ENCODE measurements at regions not wholly inside any gene's neighbourhood (a gene's known extent, or its start where the extent isn't known, plus 50 kb on each side); places are given as distances from the start of the nearest gene placed in this dataset.
"Not testable (repeated sequence)": the region's sequence is repeated elsewhere in the genome, so short reads cannot be mapped to it uniquely, and the experiment has no call there.

- not testable (repeated sequence) for H3K9ac ChIP-seq (ENCODE audit: low read length); H3K4me3 ChIP-seq (ENCODE audit: low read length); H3K36me3 ChIP-seq (ENCODE audit: control insufficient read depth, insufficient read depth, low read length); H3K27me3 ChIP-seq (ENCODE audit: control insufficient read depth, insufficient read depth, low read length); H3K9me3 ChIP-seq (ENCODE audit: control insufficient read depth, low read length); H3K4me1 ChIP-seq (ENCODE audit: control insufficient read depth, insufficient read depth, low read length)
Measured at GRCh38 chr10:64702086-64702485, 1180.9 kb downstream of the REEP3 start.

DNA sequence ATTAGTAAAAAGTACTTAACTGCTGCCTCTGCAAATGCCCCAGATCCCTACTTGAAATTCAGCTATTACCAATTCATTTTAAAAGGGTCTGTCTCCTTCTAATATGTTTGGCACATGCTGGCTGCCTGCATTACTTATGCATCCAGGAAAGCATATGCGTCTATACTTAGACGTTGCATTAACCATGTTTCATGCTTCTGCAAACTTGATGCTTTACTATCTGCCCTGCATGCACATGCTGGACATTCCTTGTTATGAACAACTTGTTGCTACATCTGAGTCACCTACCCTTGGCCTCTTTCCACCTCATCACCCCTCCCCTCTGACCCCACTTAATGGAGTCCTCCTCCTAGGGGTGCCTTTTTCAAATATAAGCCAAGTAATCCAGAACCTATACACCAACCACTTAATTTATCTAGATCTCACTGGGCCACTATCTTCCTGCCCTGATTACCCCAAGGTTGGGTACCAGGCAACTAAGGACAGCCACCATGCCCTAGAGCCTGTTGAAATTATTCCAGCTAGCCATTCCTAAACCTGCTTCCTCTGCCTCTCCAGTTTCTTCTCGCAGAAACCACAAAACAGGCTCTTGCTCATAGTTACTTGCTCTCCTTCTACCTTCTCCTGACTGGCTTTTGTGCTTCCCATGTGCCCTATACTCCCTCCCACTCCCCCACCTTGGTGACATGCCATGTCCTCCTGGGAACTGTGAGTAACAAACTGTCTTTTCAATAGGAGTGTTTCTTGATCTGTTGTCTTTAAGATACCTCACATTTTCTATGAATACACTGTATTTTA, 1187.9 kb downstream of the REEP3 start:
- no peaks in the 10 kb centered on the region for H3K27me3 ChIP-seq (ENCODE audit: control insufficient read depth, insufficient read depth, low read length)
- H3K36me3 ChIP-seq (ENCODE audit: control insufficient read depth, insufficient read depth, low read length) = no peaks in the 10 kb centered on the region
- no peaks in the 10 kb centered on the region for H3K4me1 ChIP-seq (ENCODE audit: control insufficient read depth, insufficient read depth, low read length)
- H3K9me3 ChIP-seq (ENCODE audit: control insufficient read depth, low read length) = no peaks in the 10 kb centered on the region
- no peak overlapping the region for H3K4me3 ChIP-seq (ENCODE audit: low read length)
- no peak overlapping the region for H3K9ac ChIP-seq (ENCODE audit: low read length)

GRCh38 chr10:64726466-64726865, 1205.3 kb downstream of the REEP3 start:
- Histone ChIP-seq H3K4me3 (ENCODE audit: low read length) (no peak overlapping the region), H3K4me1 (ENCODE audit: control insufficient read depth, insufficient read depth, low read length) (peaks cover 5% of the 10 kb centered on the region), H3K9me3 (ENCODE audit: control insufficient read depth, low read length) (no peaks in the 10 kb centered on the region), H3K27me3 (ENCODE audit: control insufficient read depth, insufficient read depth, low read length) (no peaks in the 10 kb centered on the region), H3K36me3 (ENCODE audit: control insufficient read depth, insufficient read depth, low read length) (no peaks in the 10 kb centered on the region), H3K9ac (ENCODE audit: low read length) (no peak overlapping the region)

DNA sequence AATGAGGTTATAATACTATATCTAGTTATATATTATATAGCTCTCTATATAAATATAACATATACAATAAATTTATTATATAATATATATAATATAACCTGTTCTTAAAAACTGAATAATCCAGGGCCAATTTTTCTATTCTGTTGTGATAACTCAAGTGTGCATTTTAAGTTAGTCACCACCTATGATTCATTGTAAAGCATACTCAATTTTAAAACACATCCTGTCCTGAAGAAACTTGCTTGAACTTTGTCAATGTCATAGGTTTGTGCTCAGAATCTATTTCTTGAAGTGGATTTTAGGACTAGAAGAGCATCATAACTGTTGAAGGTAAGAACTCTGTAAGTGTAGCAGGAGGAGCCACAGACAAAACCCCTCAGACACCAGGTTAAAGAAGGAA, 1209.8 kb downstream of the REEP3 start:
- no peak overlapping the region for H3K9ac ChIP-seq (ENCODE audit: low read length)
- peaks cover 13% of the 10 kb centered on the region for H3K4me1 ChIP-seq (ENCODE audit: control insufficient read depth, insufficient read depth, low read length)
- no peaks in the 10 kb centered on the region for H3K9me3 ChIP-seq (ENCODE audit: control insufficient read depth, low read length)
- H3K27me3 ChIP-seq (ENCODE audit: control insufficient read depth, insufficient read depth, low read length) = no peaks in the 10 kb centered on the region
- no peaks in the 10 kb centered on the region for H3K36me3 ChIP-seq (ENCODE audit: control insufficient read depth, insufficient read depth, low read length)
- H3K4me3 ChIP-seq (ENCODE audit: low read length) = no peak overlapping the region

GRCh38 chr10:64732372-64732957, 1211.3 kb downstream of the REEP3 start:
- Histone ChIP-seq H3K9me3 (ENCODE audit: control insufficient read depth, low read length) (no peaks in the 10 kb centered on the region), H3K9ac (ENCODE audit: low read length) (no peak overlapping the region), H3K4me3 (ENCODE audit: low read length) (no peak overlapping the region), H3K27me3 (ENCODE audit: control insufficient read depth, insufficient read depth, low read length) (no peaks in the 10 kb centered on the region), H3K4me1 (ENCODE audit: control insufficient read depth, insufficient read depth, low read length) (peaks cover 13% of the 10 kb centered on the region), H3K36me3 (ENCODE audit: control insufficient read depth, insufficient read depth, low read length) (no peaks in the 10 kb centered on the region)

DNA sequence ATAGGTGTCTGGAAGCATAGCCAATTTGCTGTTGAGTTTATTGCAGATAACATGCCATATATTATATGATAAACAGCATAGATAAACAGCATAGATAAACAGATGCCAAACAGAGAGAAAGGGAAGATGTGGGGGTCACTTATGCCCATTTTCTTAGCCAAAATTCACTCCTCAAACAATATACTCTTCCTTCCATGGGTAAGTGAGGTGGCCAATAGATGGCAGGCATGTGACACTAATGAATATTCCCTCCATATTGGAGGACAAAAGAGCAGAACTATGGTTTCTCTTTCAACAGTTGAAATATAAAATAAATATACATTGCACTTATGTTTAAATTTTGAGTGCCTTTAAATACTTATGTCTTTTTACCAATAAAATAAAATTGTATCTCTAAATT, 1212.8 kb downstream of the REEP3 start:
- H3K27me3 ChIP-seq (ENCODE audit: control insufficient read depth, insufficient read depth, low read length) = no peaks in the 10 kb centered on the region
- H3K36me3 ChIP-seq (ENCODE audit: control insufficient read depth, insufficient read depth, low read length) = no peaks in the 10 kb centered on the region
- H3K4me3 ChIP-seq (ENCODE audit: low read length) = no peak overlapping the region
- H3K4me1 ChIP-seq (ENCODE audit: control insufficient read depth, insufficient read depth, low read length) = peaks cover 13% of the 10 kb centered on the region
- H3K9ac ChIP-seq (ENCODE audit: low read length) = no peak overlapping the region
- no peaks in the 10 kb centered on the region for H3K9me3 ChIP-seq (ENCODE audit: control insufficient read depth, low read length)

DNA sequence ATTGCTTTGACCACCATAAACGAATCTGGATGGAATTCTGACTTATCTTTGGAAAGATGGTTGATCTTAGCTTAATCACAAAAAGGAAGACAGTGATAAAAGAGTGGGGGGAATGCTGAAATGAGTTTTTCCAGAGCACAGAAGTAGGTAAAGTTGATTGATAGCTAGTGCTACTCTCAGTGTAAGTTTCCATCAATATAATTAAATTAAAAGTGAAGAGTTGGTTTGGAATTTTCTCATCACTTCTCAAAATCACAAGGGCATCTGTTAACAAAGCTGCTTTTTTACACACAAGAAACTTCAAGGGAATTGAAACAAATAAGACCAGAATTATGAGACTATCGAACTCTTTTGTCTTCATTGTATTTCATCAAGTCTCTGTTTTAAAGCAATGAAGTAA, 1217.3 kb downstream of the REEP3 start:
- no peak overlapping the region for H3K9ac ChIP-seq (ENCODE audit: low read length)

DNA sequence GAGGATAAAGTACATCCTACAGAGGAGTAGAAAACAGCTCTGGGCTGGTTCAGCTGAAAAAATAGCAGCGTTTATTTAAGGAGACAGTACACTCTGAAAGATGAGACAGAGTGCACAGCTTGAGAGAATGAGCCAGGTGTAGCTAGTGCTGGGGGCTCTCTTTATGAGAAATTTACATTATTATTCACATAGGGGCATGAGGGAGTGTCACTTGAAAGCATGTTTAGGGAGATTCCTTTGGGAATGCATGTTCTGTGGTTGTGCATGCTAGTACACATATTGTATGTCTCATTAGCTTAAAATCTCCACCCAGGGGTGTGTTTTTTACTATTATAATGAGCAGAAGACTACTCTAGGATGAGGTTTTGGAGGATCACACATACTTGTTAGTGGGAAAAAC, 1224.4 kb downstream of the REEP3 start:
- H3K4me1 ChIP-seq (ENCODE audit: control insufficient read depth, insufficient read depth, low read length) = no peaks in the 10 kb centered on the region
- no peak overlapping the region for H3K4me3 ChIP-seq (ENCODE audit: low read length)
- H3K9ac ChIP-seq (ENCODE audit: low read length) = no peak overlapping the region
- H3K36me3 ChIP-seq (ENCODE audit: control insufficient read depth, insufficient read depth, low read length) = no peaks in the 10 kb centered on the region
- no peaks in the 10 kb centered on the region for H3K27me3 ChIP-seq (ENCODE audit: control insufficient read depth, insufficient read depth, low read length)
- no peaks in the 10 kb centered on the region for H3K9me3 ChIP-seq (ENCODE audit: control insufficient read depth, low read length)

More for the DNA sequence above, 1217.3 kb downstream of the REEP3 start:
- H3K36me3 ChIP-seq (ENCODE audit: control insufficient read depth, insufficient read depth, low read length) = no peaks in the 10 kb centered on the region
- H3K4me3 ChIP-seq (ENCODE audit: low read length) = no peak overlapping the region
- no peaks in the 10 kb centered on the region for H3K4me1 ChIP-seq (ENCODE audit: control insufficient read depth, insufficient read depth, low read length)
- H3K27me3 ChIP-seq (ENCODE audit: control insufficient read depth, insufficient read depth, low read length) = no peaks in the 10 kb centered on the region
- no peaks in the 10 kb centered on the region for H3K9me3 ChIP-seq (ENCODE audit: control insufficient read depth, low read length)

DNA sequence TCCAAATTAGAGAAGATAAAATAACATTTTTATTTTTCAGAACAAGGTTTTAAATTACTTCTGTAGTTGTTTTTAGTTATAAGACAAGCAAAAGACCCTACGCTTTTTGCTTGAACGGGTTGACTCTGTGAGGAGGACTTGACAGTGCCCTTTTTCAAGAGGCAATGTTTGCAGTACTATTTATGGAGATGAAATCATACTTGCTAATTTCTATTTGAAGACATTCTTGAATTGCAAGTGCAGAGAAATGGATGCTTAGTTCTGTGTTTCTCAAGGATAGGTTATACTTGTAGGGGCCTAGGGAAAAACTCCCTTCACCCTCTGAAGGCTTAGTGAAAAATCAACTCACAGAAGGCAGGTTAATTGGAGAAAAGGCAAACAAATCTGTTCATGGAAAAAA, 1229.5 kb downstream of the REEP3 start:
- no peaks in the 10 kb centered on the region for H3K9me3 ChIP-seq (ENCODE audit: control insufficient read depth, low read length)
- H3K4me1 ChIP-seq (ENCODE audit: control insufficient read depth, insufficient read depth, low read length) = no peaks in the 10 kb centered on the region

GRCh38 chr10:64753516-64753915, 1232.3 kb downstream of the REEP3 start:
- Histone ChIP-seq H3K4me3 (ENCODE audit: low read length) (no peak overlapping the region), H3K9ac (ENCODE audit: low read length) (no peak overlapping the region), H3K36me3 (ENCODE audit: control insufficient read depth, insufficient read depth, low read length) (no peaks in the 10 kb centered on the region), H3K9me3 (ENCODE audit: control insufficient read depth, low read length) (no peaks in the 10 kb centered on the region), H3K4me1 (ENCODE audit: control insufficient read depth, insufficient read depth, low read length) (no peaks in the 10 kb centered on the region), H3K27me3 (ENCODE audit: control insufficient read depth, insufficient read depth, low read length) (no peaks in the 10 kb centered on the region)

More for the DNA sequence above, 1229.5 kb downstream of the REEP3 start:
- Histone ChIP-seq H3K36me3 (ENCODE audit: control insufficient read depth, insufficient read depth, low read length) (no peaks in the 10 kb centered on the region), H3K27me3 (ENCODE audit: control insufficient read depth, insufficient read depth, low read length) (no peaks in the 10 kb centered on the region), H3K4me3 (ENCODE audit: low read length) (no peak overlapping the region), H3K9ac (ENCODE audit: low read length) (no peak overlapping the region)

DNA sequence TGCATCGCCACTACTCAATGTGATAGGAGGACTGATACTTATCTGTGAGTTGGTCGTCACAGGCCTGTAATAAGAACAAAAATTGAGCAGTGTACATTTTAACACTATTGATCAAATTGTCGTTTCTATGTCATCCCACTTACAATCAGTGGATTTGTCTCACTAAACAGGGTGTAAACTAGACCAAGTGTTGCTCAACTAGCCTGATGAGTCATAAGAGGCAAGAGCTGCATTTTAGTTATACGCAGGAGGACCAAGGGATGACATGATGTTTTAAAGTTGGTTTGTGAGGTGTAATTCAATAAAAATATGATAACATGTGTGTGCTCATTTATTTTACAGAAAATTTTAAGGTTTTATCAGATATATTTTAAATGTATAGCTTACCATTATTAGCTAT, 1239.2 kb downstream of the REEP3 start:
- no peaks in the 10 kb centered on the region for H3K4me1 ChIP-seq (ENCODE audit: control insufficient read depth, insufficient read depth, low read length)
- no peak overlapping the region for H3K9ac ChIP-seq (ENCODE audit: low read length)
- no peaks in the 10 kb centered on the region for H3K36me3 ChIP-seq (ENCODE audit: control insufficient read depth, insufficient read depth, low read length)
- no peak overlapping the region for H3K4me3 ChIP-seq (ENCODE audit: low read length)
- no peaks in the 10 kb centered on the region for H3K27me3 ChIP-seq (ENCODE audit: control insufficient read depth, insufficient read depth, low read length)
- no peaks in the 10 kb centered on the region for H3K9me3 ChIP-seq (ENCODE audit: control insufficient read depth, low read length)

GRCh38 chr10:64762861-64763260, 1241.7 kb downstream of the REEP3 start:
- H3K9me3 ChIP-seq (ENCODE audit: control insufficient read depth, low read length) = no peaks in the 10 kb centered on the region
- no peaks in the 10 kb centered on the region for H3K4me1 ChIP-seq (ENCODE audit: control insufficient read depth, insufficient read depth, low read length)
- no peak overlapping the region for H3K9ac ChIP-seq (ENCODE audit: low read length)
- no peaks in the 10 kb centered on the region for H3K27me3 ChIP-seq (ENCODE audit: control insufficient read depth, insufficient read depth, low read length)
- H3K4me3 ChIP-seq (ENCODE audit: low read length) = no peak overlapping the region
- H3K36me3 ChIP-seq (ENCODE audit: control insufficient read depth, insufficient read depth, low read length) = no peaks in the 10 kb centered on the region

Measured in mucosa of stomach (tissue), 1 donor.